ENCODE measurements at regions not wholly inside any gene's neighbourhood (a gene's known extent, or its start where the extent isn't known, plus 50 kb on each side); places are given as distances from the start of the nearest gene placed in this dataset.

GRCh38 chr3:30146978-30147377 is 459.4 kb upstream of the TGFBR2 start:
- intact Hi-C loops (cut with micrococcal nuclease) = no loop called here
- H3K27ac Mint-ChIP-seq = no peak overlapping the region
- H3K9me3 Mint-ChIP-seq = no peaks in the 10 kb centered on the region
- ChIA-PET CTCF (interaction anchor here (1.3 kb wide), 1 partner anchor 52 kb away, joined by 5 read pairs; no protein-coding TSS in a partner anchor), POLR2A (no interaction called here)
- H3K27me3 Mint-ChIP-seq = peaks cover 1% of the 10 kb centered on the region
- DNase-seq = no peak
- H3K4me3 Mint-ChIP-seq = no peak overlapping the region
- H3K36me3 Mint-ChIP-seq = no peaks in the 10 kb centered on the region
- no peaks in the 10 kb centered on the region for H3K4me1 Mint-ChIP-seq (ENCODE audit: low read depth)

GRCh38 chr3:30154853-30155252 is 451.5 kb upstream of the TGFBR2 start:
- intact Hi-C loops (cut with micrococcal nuclease) = no loop called here
- Mint-ChIP-seq H3K27ac (no peak overlapping the region), H3K9me3 (no peaks in the 10 kb centered on the region), H3K27me3 (peaks cover 7% of the 10 kb centered on the region), H3K36me3 (no peaks in the 10 kb centered on the region), H3K4me3 (no peak overlapping the region), H3K4me1 (ENCODE audit: low read depth) (no peaks in the 10 kb centered on the region)
- POLR2A ChIA-PET = no interaction called here
- DNase-seq = no peak
- CTCF ChIA-PET = interaction anchor here (0.9 kb wide), 1 partner anchor 142 kb away, joined by 3 read pairs; no protein-coding TSS in a partner anchor

GRCh38 chr3:30155755-30156154 is 450.6 kb upstream of the TGFBR2 start:
- POLR2A ChIA-PET = no interaction called here
- intact Hi-C loops (cut with micrococcal nuclease) = no loop called here
- H3K4me1 Mint-ChIP-seq (ENCODE audit: low read depth) = no peaks in the 10 kb centered on the region
- no peaks in the 10 kb centered on the region for H3K9me3 Mint-ChIP-seq
- no peaks in the 10 kb centered on the region for H3K36me3 Mint-ChIP-seq
- peaks cover 7% of the 10 kb centered on the region for H3K27me3 Mint-ChIP-seq
- H3K4me3 Mint-ChIP-seq = no peak overlapping the region
- no peak for DNase-seq
- H3K27ac Mint-ChIP-seq = no peak overlapping the region
- CTCF ChIA-PET = no interaction called here

- ChIA-PET CTCF (no interaction called here), POLR2A (no interaction called here)
- H3K36me3 Mint-ChIP-seq = no peaks in the 10 kb centered on the region
- no peaks in the 10 kb centered on the region for H3K4me1 Mint-ChIP-seq (ENCODE audit: low read depth)
- no peak overlapping the region for H3K4me3 Mint-ChIP-seq
- intact Hi-C loops (cut with micrococcal nuclease) = no loop called here
- DNase-seq = no peak
- H3K27me3 Mint-ChIP-seq = peaks cover 7% of the 10 kb centered on the region
- no peaks in the 10 kb centered on the region for H3K9me3 Mint-ChIP-seq
- H3K27ac Mint-ChIP-seq = no peak overlapping the region
These were observed 449.6 kb upstream of the TGFBR2 start for GRCh38 chr3:30156586-30157498.

- Mint-ChIP-seq H3K4me1 (ENCODE audit: low read depth) (no peaks in the 10 kb centered on the region), H3K27me3 (peaks cover 4% of the 10 kb centered on the region), H3K36me3 (no peaks in the 10 kb centered on the region), H3K4me3 (no peak overlapping the region), H3K9me3 (peaks cover 8% of the 10 kb centered on the region), H3K27ac (no peak overlapping the region)
- no peak for DNase-seq
- ChIA-PET CTCF (no interaction called here), POLR2A (no interaction called here)
- intact Hi-C loops (cut with micrococcal nuclease) = no loop called here
These were observed 445.0 kb upstream of the TGFBR2 start for GRCh38 chr3:30161375-30161774.

GRCh38 chr3:30162579-30162978 is 443.8 kb upstream of the TGFBR2 start:
- no peak for DNase-seq
- Mint-ChIP-seq H3K4me1 (ENCODE audit: low read depth) (no peaks in the 10 kb centered on the region), H3K27me3 (no peaks in the 10 kb centered on the region), H3K36me3 (no peaks in the 10 kb centered on the region), H3K9me3 (peaks cover 11% of the 10 kb centered on the region), H3K4me3 (no peak overlapping the region), H3K27ac (no peak overlapping the region)
- POLR2A ChIA-PET = no interaction called here
- CTCF ChIA-PET = no interaction called here
- intact Hi-C loops (cut with micrococcal nuclease) = no loop called here

GRCh38 chr3:30166535-30166934 is 439.9 kb upstream of the TGFBR2 start:
- H3K4me3 Mint-ChIP-seq = no peak overlapping the region
- ChIA-PET POLR2A (no interaction called here), CTCF (no interaction called here)
- H3K27ac Mint-ChIP-seq = no peak overlapping the region
- H3K4me1 Mint-ChIP-seq (ENCODE audit: low read depth) = no peaks in the 10 kb centered on the region
- H3K27me3 Mint-ChIP-seq = no peaks in the 10 kb centered on the region
- H3K9me3 Mint-ChIP-seq = peaks cover 11% of the 10 kb centered on the region
- no peak for DNase-seq
- H3K36me3 Mint-ChIP-seq = no peaks in the 10 kb centered on the region
- intact Hi-C loops (cut with micrococcal nuclease) = no loop called here

GRCh38 chr3:30167541-30168011 is 438.8 kb upstream of the TGFBR2 start:
- Mint-ChIP-seq H3K9me3 (peaks cover 11% of the 10 kb centered on the region), H3K4me3 (no peak overlapping the region), H3K27me3 (no peaks in the 10 kb centered on the region), H3K36me3 (no peaks in the 10 kb centered on the region), H3K27ac (no peak overlapping the region), H3K4me1 (ENCODE audit: low read depth) (no peaks in the 10 kb centered on the region)
- POLR2A ChIA-PET = no interaction called here
- CTCF ChIA-PET = interaction anchor here (0.7 kb wide), 1 partner anchor 38 kb away, joined by 3 read pairs; no protein-coding TSS in a partner anchor
- DNase-seq = no peak
- intact Hi-C loops (cut with micrococcal nuclease) = no loop called here

GRCh38 chr3:30169487-30169886 is 436.9 kb upstream of the TGFBR2 start:
- POLR2A ChIA-PET = no interaction called here
- no peaks in the 10 kb centered on the region for H3K4me1 Mint-ChIP-seq (ENCODE audit: low read depth)
- no peak overlapping the region for H3K4me3 Mint-ChIP-seq
- peaks cover 1% of the 10 kb centered on the region for H3K27me3 Mint-ChIP-seq
- intact Hi-C loops (cut with micrococcal nuclease) = no loop called here
- H3K27ac Mint-ChIP-seq = no peak overlapping the region
- no peak for DNase-seq
- H3K9me3 Mint-ChIP-seq = peaks cover 11% of the 10 kb centered on the region
- CTCF ChIA-PET = no interaction called here
- H3K36me3 Mint-ChIP-seq = no peaks in the 10 kb centered on the region

GRCh38 chr3:30170681-30171438 is 435.5 kb upstream of the TGFBR2 start:
- Mint-ChIP-seq H3K9me3 (peaks cover 8% of the 10 kb centered on the region), H3K4me3 (no peak overlapping the region), H3K4me1 (ENCODE audit: low read depth) (no peaks in the 10 kb centered on the region), H3K36me3 (no peaks in the 10 kb centered on the region), H3K27ac (no peak overlapping the region), H3K27me3 (peaks cover 1% of the 10 kb centered on the region)
- CTCF ChIA-PET = no interaction called here
- intact Hi-C loops (cut with micrococcal nuclease) = no loop called here
- no peak for DNase-seq
- POLR2A ChIA-PET = no interaction called here

GRCh38 chr3:30174357-30174756 is 432.0 kb upstream of the TGFBR2 start:
- no peak for DNase-seq
- H3K4me3 Mint-ChIP-seq = no peak overlapping the region
- no peaks in the 10 kb centered on the region for H3K36me3 Mint-ChIP-seq
- CTCF ChIA-PET = interaction anchor here (3.1 kb wide), 1 partner anchor 24 kb away, joined by 16 read pairs; no protein-coding TSS in a partner anchor
- intact Hi-C loops (cut with micrococcal nuclease) = no loop called here
- POLR2A ChIA-PET = no interaction called here
- peaks cover 1% of the 10 kb centered on the region for H3K27me3 Mint-ChIP-seq
- H3K27ac Mint-ChIP-seq = no peak overlapping the region
- no peaks in the 10 kb centered on the region for H3K4me1 Mint-ChIP-seq (ENCODE audit: low read depth)
- H3K9me3 Mint-ChIP-seq = no peaks in the 10 kb centered on the region

GRCh38 chr3:30180310-30181177 is 425.9 kb upstream of the TGFBR2 start:
- no peaks in the 10 kb centered on the region for H3K4me1 Mint-ChIP-seq (ENCODE audit: low read depth)
- intact Hi-C loops (cut with micrococcal nuclease) = no loop called here
- no peaks in the 10 kb centered on the region for H3K9me3 Mint-ChIP-seq
- no peak overlapping the region for H3K4me3 Mint-ChIP-seq
- ChIA-PET CTCF (interaction anchor here (1.6 kb wide), 2 partner anchors 19 kb away, joined by 4 to 5 read pairs; no protein-coding TSS in a partner anchor), POLR2A (no interaction called here)
- no peaks in the 10 kb centered on the region for H3K36me3 Mint-ChIP-seq
- no peak overlapping the region for H3K27ac Mint-ChIP-seq
- no peak for DNase-seq
- H3K27me3 Mint-ChIP-seq = peaks cover 3% of the 10 kb centered on the region

Data from activated CD4-positive, alpha-beta memory T cell treated with anti-CD3 and anti-CD28 coated beads for 36 hours (primary cell).